ENCODE measurements at regions not wholly inside any gene's neighbourhood (a gene's known extent, or its start where the extent isn't known, plus 50 kb on each side); places are given as distances from the start of the nearest gene placed in this dataset.
A peak's percentile ranks its signal among the peaks of the same experiment; 100 is the strongest.

- peak; percentile 68 for FAIRE-seq
Observed at GRCh38 chr3:8443829-8444791, 57.5 kb upstream of the LMCD1 start.

DNA sequence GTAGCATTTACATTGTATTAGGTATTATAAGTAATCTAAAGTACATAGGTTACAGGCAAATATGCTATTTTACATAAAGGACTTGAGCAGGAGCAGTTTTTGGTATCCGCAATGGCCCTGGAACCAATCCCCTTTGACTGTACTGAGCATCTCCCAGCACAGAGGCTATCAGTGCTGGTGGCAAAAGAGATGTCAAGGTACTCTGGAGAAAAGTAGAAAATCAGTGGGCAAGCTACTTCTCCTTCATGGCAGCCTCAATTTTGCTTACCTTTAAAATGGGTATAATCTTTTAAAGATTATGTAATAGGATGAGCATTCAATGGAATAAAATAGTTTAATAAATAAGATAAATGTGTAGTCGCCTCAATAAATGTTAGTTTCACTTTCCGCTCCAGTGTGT lies 56.7 kb upstream of the LMCD1 start:
- DNase-seq (ENCODE audit: insufficient read length), result no peak
- no peak for FAIRE-seq

More at GRCh38 chr3:8443829-8444791, 57.5 kb upstream of the LMCD1 start:
- TF ChIP-seq POLR2A (IDR thresholded peaks at IDR 0.05; ENCODE audit: low read depth, low read length), result no peak
- TF ChIP-seq POLR2AphosphoS5 (IDR thresholded peaks at IDR 0.05; ENCODE audit: low read depth, low read length), result no peak
- TF ChIP-seq TAF1 (IDR thresholded peaks at IDR 0.05; ENCODE audit: borderline replicate concordance, low read depth, low read length), result no peak
- no peak for DNase-seq (ENCODE audit: insufficient read length)

DNA sequence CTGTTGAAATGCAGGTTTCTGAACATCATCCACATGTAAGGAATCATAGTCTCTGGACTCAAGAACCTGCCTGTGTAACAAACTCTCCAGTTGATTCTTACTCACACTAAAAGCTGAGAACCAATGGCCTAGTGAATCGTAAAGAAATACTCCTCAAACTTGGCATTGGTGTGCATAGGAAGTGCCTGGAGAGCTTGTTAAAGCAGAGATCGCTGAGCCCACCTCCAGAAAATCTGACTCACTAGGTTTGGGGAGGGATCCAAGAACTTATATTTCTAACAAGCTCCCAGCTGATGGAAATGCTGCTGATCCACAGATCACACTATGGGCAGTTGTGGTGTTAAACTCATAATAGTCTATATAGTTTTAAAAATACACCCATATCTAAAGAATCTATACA lies 55.8 kb upstream of the LMCD1 start:
- no peak for TF ChIP-seq TAF1 (IDR thresholded peaks at IDR 0.05; ENCODE audit: borderline replicate concordance, low read depth, low read length)
- TF ChIP-seq POLR2A (IDR thresholded peaks at IDR 0.05; ENCODE audit: low read depth, low read length), result no peak
- TF ChIP-seq POLR2AphosphoS5 (IDR thresholded peaks at IDR 0.05; ENCODE audit: low read depth, low read length), result no peak
- FAIRE-seq (no peak), DNase-seq (ENCODE audit: insufficient read length) (no peak)

More for the DNA sequence above, 56.7 kb upstream of the LMCD1 start:
- TF ChIP-seq TAF1 (IDR thresholded peaks at IDR 0.05; ENCODE audit: borderline replicate concordance, low read depth, low read length) (no peak), POLR2A (IDR thresholded peaks at IDR 0.05; ENCODE audit: low read depth, low read length) (no peak), POLR2AphosphoS5 (IDR thresholded peaks at IDR 0.05; ENCODE audit: low read depth, low read length) (no peak)

- no peak for TF ChIP-seq POLR2A (IDR thresholded peaks at IDR 0.05; ENCODE audit: low read depth, low read length)
- TF ChIP-seq TAF1 (IDR thresholded peaks at IDR 0.05; ENCODE audit: borderline replicate concordance, low read depth, low read length), result no peak
- no peak for TF ChIP-seq POLR2AphosphoS5 (IDR thresholded peaks at IDR 0.05; ENCODE audit: low read depth, low read length)
- DNase-seq (ENCODE audit: insufficient read length) (no peak), FAIRE-seq (no peak)
Observed at GRCh38 chr3:8446845-8447244, 54.8 kb upstream of the LMCD1 start.

DNA sequence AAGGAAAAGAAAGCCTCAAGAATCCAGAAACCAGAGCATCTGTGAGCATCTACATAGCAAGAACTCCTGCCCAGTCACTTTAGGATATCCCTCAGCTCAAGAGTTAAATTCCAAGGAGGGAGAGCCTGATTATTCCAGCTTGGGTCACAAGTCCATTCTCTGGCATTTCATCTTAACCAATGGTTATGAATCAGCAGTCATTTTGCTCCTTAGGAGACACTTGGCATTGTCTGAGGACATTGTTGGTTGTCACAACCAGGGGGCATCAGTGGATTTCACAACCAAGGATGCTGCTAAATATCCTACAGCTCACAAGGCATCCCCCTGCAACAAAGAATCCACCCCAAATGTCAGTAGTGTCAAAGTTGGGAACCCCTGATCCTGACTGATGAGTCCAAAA lies 51.0 kb upstream of the LMCD1 start:
- FAIRE-seq, result no peak
- TF ChIP-seq TAF1 (IDR thresholded peaks at IDR 0.05; ENCODE audit: borderline replicate concordance, low read depth, low read length), result no peak
- no peak for TF ChIP-seq POLR2AphosphoS5 (IDR thresholded peaks at IDR 0.05; ENCODE audit: low read depth, low read length)
- no peak for TF ChIP-seq POLR2A (IDR thresholded peaks at IDR 0.05; ENCODE audit: low read depth, low read length)
- DNase-seq (ENCODE audit: insufficient read length), result no peak

DNA sequence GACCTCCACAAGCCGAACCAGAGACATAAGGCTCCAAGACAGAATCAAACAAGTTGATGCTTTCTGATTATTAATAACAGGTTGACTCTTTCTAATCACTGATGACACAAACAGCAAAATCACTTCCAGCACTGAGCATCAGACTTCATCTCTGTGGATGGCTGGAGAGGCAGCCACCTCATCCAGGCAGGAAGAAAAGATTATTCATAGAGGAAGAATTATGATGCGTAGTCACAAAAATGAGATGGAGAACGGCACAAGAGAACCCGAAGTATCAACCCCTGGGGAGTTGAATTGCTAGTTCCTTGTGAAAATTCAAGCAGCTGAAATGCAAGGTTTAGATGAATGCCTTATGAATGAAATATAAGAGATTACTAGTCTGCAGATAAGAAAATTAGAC lies 49.9 kb upstream of the LMCD1 start:
- DNase-seq (ENCODE audit: insufficient read length) (no peak), FAIRE-seq (no peak)
- no peak for TF ChIP-seq TAF1 (IDR thresholded peaks at IDR 0.05; ENCODE audit: borderline replicate concordance, low read depth, low read length)
- TF ChIP-seq POLR2A (IDR thresholded peaks at IDR 0.05; ENCODE audit: low read depth, low read length), result no peak
- no peak for TF ChIP-seq POLR2AphosphoS5 (IDR thresholded peaks at IDR 0.05; ENCODE audit: low read depth, low read length)
